MM.1S (cell line): ENCODE measurements at regions not wholly inside any gene's neighbourhood (a gene's known extent, or its start where the extent isn't known, plus 50 kb on each side); places are given as distances from the start of the nearest gene placed in this dataset.

Source experiments
- DNase-seq: peaks from one replicate; pipeline ENCODE4 v3.0.0-alpha.2; 2015
- H2AFZ ChIP-seq: fragments of 300-600 bp; sonication (generic); 2 replicates; pipeline ENCODE4 v1.6.0; 2016; ENCODE audit warnings: antibody characterized with exemption, low read length
- H3F3A ChIP-seq: fragments of 300-600 bp; sonication (generic); 2 replicates; pipeline ENCODE4 v1.6.1; 2016; ENCODE audit warnings: mild to moderate bottlenecking, antibody characterized with exemption, low read length, moderate library complexity, mixed read lengths; ENCODE audit not compliant: insufficient read depth
- H3K27ac ChIP-seq: fragments of 300-600 bp; sonication (generic); 2 replicates; pipeline ENCODE4 v1.5.1; 2016; ENCODE audit warnings: mild to moderate bottlenecking, low read length
- H3K27me3 ChIP-seq: fragments of 300-600 bp; sonication (generic); replicated peaks from 2 replicates; pipeline ENCODE4 v1.6.0; 2016; ENCODE audit warnings: low read length; ENCODE audit not compliant: insufficient read depth
- H3K36me3 ChIP-seq: fragments of 300-600 bp; sonication (generic); replicated peaks from 2 replicates; pipeline ENCODE4 v1.6.1; 2016; ENCODE audit warnings: mild to moderate bottlenecking, low read length, mixed read lengths; ENCODE audit not compliant: insufficient read depth
- H3K4me1 ChIP-seq: fragments of 300-600 bp; sonication (generic); 2 replicates; pipeline ENCODE4 v1.6.1; 2016; ENCODE audit warnings: low read length, mixed read lengths
- H3K4me2 ChIP-seq: fragments of 300-600 bp; sonication (generic); 2 replicates; pipeline ENCODE4 v1.6.0; 2016; ENCODE audit warnings: low read depth, low read length
- H3K4me3 ChIP-seq: fragments of 300-600 bp; sonication (generic); 2 replicates; pipeline ENCODE4 v1.5.1; 2016; ENCODE audit warnings: low read length, mixed read lengths
- H3K79me2 ChIP-seq: fragments of 300-600 bp; sonication (generic); 2 replicates; pipeline ENCODE4 v1.6.1; 2016; ENCODE audit warnings: mixed run types, low read length, mixed read lengths
- H3K9ac ChIP-seq: fragments of 300-600 bp; sonication (generic); 2 replicates; pipeline ENCODE4 v1.6.1; 2016; ENCODE audit warnings: low read length, mixed read lengths
- H3K9me2 ChIP-seq: fragments of 300-600 bp; sonication (generic); replicated peaks from 2 replicates; pipeline ENCODE4 v1.6.1; 2016; ENCODE audit warnings: mild to moderate bottlenecking, low read length, mixed read lengths; ENCODE audit not compliant: insufficient read depth
- H3K9me3 ChIP-seq: fragments of 300-600 bp; sonication (generic); replicated peaks from 2 replicates; pipeline ENCODE4 v1.6.1; 2016; ENCODE audit warnings: mild to moderate bottlenecking, low read length, mixed read lengths; ENCODE audit not compliant: insufficient read depth
- H4K20me1 ChIP-seq: fragments of 300-600 bp; sonication (generic); 2 replicates; pipeline ENCODE4 v1.6.1; 2016; ENCODE audit warnings: mild to moderate bottlenecking, low read length, moderate library complexity, mixed read lengths; ENCODE audit not compliant: insufficient read depth
- CTCF ChIP-seq: fragments of 300-600 bp; sonication (generic); IDR thresholded peaks from 2 replicates; pipeline ENCODE4 v1.5.1; 2016; ENCODE audit warnings: antibody characterized with exemption, low read length, mixed read lengths
- EZH2 ChIP-seq: fragments of 300-600 bp; sonication (generic); optimal IDR thresholded peaks from 2 replicates; pipeline ENCODE3; 2017; ENCODE audit warnings: low read depth, mild to moderate bottlenecking, antibody characterized with exemption, low read length, mixed read lengths
- EZH2phosphoT487 ChIP-seq: fragments of 300-600 bp; sonication (generic); IDR thresholded peaks from 2 replicates; pipeline ENCODE4 v1.6.1; 2018; ENCODE audit warnings: antibody characterized with exemption, low read length

DNA sequence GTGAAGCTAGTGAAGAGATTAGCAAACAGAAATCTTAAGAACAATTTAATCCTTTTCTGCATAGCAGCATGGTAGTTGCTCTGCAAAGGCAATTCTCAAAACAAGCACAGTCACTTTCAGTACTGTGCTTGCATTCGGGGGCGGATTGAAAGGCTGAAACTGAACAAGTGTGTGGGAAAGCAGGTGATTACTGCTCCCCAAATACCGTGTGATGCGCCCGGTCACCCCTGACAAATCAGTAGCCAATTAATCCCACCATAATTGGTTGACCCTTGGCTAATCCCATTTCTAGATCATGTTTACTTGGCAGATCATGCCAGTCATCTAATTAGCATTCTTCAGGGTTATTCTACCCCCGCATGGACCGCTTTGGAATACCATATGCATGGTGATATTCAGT, 76.5 kb upstream of the ADRB1 start:
- no peaks in the 10 kb centered on the region for H3K36me3 ChIP-seq
- H3K9me3 ChIP-seq: no peaks in the 10 kb centered on the region
- H3K27me3 ChIP-seq: no peaks in the 10 kb centered on the region
- no peaks in the 10 kb centered on the region for H3K79me2 ChIP-seq
- TF ChIP-seq CTCF (no peak), EZH2 (no peak), EZH2phosphoT487 (no peak)
- H3F3A ChIP-seq: peaks cover 17% of the 10 kb centered on the region
- H3K4me1 ChIP-seq: peaks cover 52% of the 10 kb centered on the region
- H3K4me3 ChIP-seq: no peak overlapping the region
- H3K27ac ChIP-seq: no peak overlapping the region
- H4K20me1 ChIP-seq: no peaks in the 10 kb centered on the region
- no peak overlapping the region for H3K9ac ChIP-seq
- H2AFZ ChIP-seq: no peak overlapping the region
- H3K9me2 ChIP-seq: no peaks in the 10 kb centered on the region
- DNase-seq: no peak
- H3K4me2 ChIP-seq: no peak overlapping the region

- Histone ChIP-seq H3K4me1 (peaks cover 34% of the 10 kb centered on the region), H3K4me3 (no peak overlapping the region), H3K27me3 (no peaks in the 10 kb centered on the region), H3K4me2 (no peak overlapping the region), H2AFZ (no peak overlapping the region), H3K36me3 (no peaks in the 10 kb centered on the region), H3K9ac (no peak overlapping the region), H3K9me3 (no peaks in the 10 kb centered on the region), H3K9me2 (no peaks in the 10 kb centered on the region), H4K20me1 (no peaks in the 10 kb centered on the region), H3K79me2 (no peaks in the 10 kb centered on the region), H3K27ac (peak overlapping the region; percentile 8; the same call in 1 of the 2 replicates), H3F3A (peaks cover 13% of the 10 kb centered on the region)
- TF ChIP-seq EZH2 (no peak), EZH2phosphoT487 (no peak), CTCF (no peak)
- DNase-seq: peak; percentile 79
Measured at GRCh38 chr10:113970641-113971040, 73.0 kb upstream of the ADRB1 start.

DNA sequence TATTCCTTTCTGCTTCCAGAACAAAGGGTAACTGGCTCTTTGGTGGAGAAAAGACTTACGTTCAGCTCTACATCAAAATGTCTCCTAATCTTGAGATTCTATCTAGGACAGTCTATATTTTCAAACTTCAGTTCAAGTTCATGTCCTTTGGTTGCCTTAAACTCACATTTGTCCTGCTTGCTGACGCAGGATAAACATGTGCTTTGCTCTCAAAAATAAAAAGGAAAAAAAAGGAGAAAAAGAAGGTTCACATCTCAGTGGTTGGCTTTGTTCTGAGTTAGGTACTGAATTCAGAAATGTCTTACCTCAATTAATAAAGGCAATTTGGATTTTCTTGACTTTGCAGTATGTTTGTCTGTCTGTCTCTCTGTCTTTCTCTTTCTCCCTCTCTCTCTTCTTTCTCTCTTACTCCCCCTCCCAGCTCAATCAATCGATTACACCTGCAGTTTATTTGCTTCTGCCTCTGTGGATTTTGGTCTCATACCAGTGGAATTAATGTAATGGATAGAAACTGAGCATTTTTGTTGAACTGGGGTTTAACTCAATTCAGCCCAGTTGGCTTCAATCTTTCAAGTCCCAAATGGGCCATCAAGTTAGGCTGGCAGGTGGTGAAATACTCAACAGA, 72.2 kb upstream of the ADRB1 start:
- Histone ChIP-seq H3K79me2 (no peaks in the 10 kb centered on the region), H3K9me3 (no peaks in the 10 kb centered on the region), H4K20me1 (no peaks in the 10 kb centered on the region), H3K4me1 (peaks cover 26% of the 10 kb centered on the region), H3K27me3 (no peaks in the 10 kb centered on the region), H3K9ac (no peak overlapping the region), H3F3A (peaks cover 13% of the 10 kb centered on the region), H3K4me3 (no peak overlapping the region), H3K36me3 (no peaks in the 10 kb centered on the region), H3K27ac (no peak overlapping the region), H3K4me2 (no peak overlapping the region), H3K9me2 (no peaks in the 10 kb centered on the region), H2AFZ (no peak overlapping the region)
- DNase-seq: no peak
- no peak for TF ChIP-seq EZH2
- TF ChIP-seq EZH2phosphoT487: no peak
- TF ChIP-seq CTCF: no peak
